Mesenchymal stem cell (in vitro differentiated cells and primary cell): ENCODE measurements at regions not wholly inside any gene's neighbourhood (a gene's known extent, or its start where the extent isn't known, plus 50 kb on each side); places are given as distances from the start of the nearest gene placed in this dataset.

Experiments
- DNase-seq: peaks from one replicate; pipeline ENCODE4 v3.0.0-alpha.2; 2013
- H2AFZ ChIP-seq: one replicate; pipeline ENCODE4 v1.6.1; 2013; ENCODE audit warnings: low read depth, mild to moderate bottlenecking, control low read depth, inconsistent platforms, low read length, moderate library complexity
- H2AK5ac ChIP-seq: 2 replicates; pipeline ENCODE4 v1.6.1; 2013; ENCODE audit warnings: low read length, moderate library complexity, mild to moderate bottlenecking, inconsistent platforms; ENCODE audit not compliant: severe bottlenecking
- H2BK120ac ChIP-seq: one replicate; pipeline ENCODE4 v1.6.1; 2013; ENCODE audit warnings: low read depth, mild to moderate bottlenecking, inconsistent platforms, low read length, moderate library complexity
- H2BK12ac ChIP-seq, 2 experiments: one replicate each; pipeline ENCODE4 v1.6.1; 2013; ENCODE audit warnings: inconsistent platforms in 2 of 2, low read length in 2 of 2, mild to moderate bottlenecking in 2 of 2, moderate library complexity in 2 of 2, control low read depth in 1 of 2
- H2BK15ac ChIP-seq: one replicate; pipeline ENCODE4 v1.6.1; 2013; ENCODE audit warnings: mild to moderate bottlenecking, low read depth, inconsistent platforms; ENCODE audit not compliant: poor library complexity, severe bottlenecking
- H2BK5ac ChIP-seq: 2 replicates; pipeline ENCODE4 v1.6.1; 2013; ENCODE audit warnings: low read depth, mild to moderate bottlenecking, low read length, control low read depth, inconsistent platforms; ENCODE audit not compliant: poor library complexity, severe bottlenecking
- H3K14ac ChIP-seq, 2 experiments: one replicate each; pipeline ENCODE4 v1.6.1; 2013; ENCODE audit warnings: inconsistent platforms in 2 of 2, low read length in 2 of 2, control low read depth in 1 of 2, mild to moderate bottlenecking in 1 of 2, moderate library complexity in 1 of 2
- H3K18ac ChIP-seq, 2 experiments: one replicate each; pipeline ENCODE4 v1.6.1; 2013; ENCODE audit warnings: inconsistent platforms in 2 of 2, low read length in 2 of 2, control low read depth in 1 of 2, low read depth in 1 of 2, mild to moderate bottlenecking in 1 of 2
- H3K23ac ChIP-seq, 2 experiments: one replicate each; pipeline ENCODE4 v1.6.1; 2013; ENCODE audit warnings: inconsistent platforms in 2 of 2, low read length in 2 of 2, mild to moderate bottlenecking in 2 of 2, moderate library complexity in 2 of 2, control low read depth in 1 of 2
- H3K27ac ChIP-seq: 2 replicates; pipeline ENCODE4 v1.5.1; 2013; ENCODE audit warnings: mild to moderate bottlenecking, moderate library complexity, low read length, control low read depth, inconsistent platforms; ENCODE audit not compliant: poor library complexity, severe bottlenecking
- H3K27me3 ChIP-seq, 2 experiments: 2 replicates each; pipeline versions ENCODE4 v1.6.1 to v1.7.0; 2013; ENCODE audit warnings: low read length in 2 of 2, mild to moderate bottlenecking in 2 of 2, moderate library complexity in 2 of 2, control low read depth in 1 of 2, inconsistent platforms in 1 of 2; ENCODE audit not compliant: control insufficient read depth in 1 of 2, insufficient read depth in 1 of 2
- H3K36me3 ChIP-seq, 2 experiments: 2 replicates each; pipeline versions ENCODE4 v1.6.1 to v1.7.0; 2013; ENCODE audit warnings: low read length in 2 of 2, control low read depth in 1 of 2, inconsistent platforms in 1 of 2, low read depth in 1 of 2, mild to moderate bottlenecking in 1 of 2; ENCODE audit not compliant: insufficient read depth in 2 of 2, control insufficient read depth in 1 of 2
- H3K4ac ChIP-seq, 2 experiments: one replicate each; pipeline ENCODE4 v1.6.1; 2013; ENCODE audit warnings: inconsistent platforms in 2 of 2, low read length in 2 of 2, mild to moderate bottlenecking in 2 of 2, moderate library complexity in 2 of 2, control low read depth in 1 of 2, low read depth in 1 of 2
- H3K4me1 ChIP-seq: 2 replicates; pipeline ENCODE4 v1.6.1; 2013; ENCODE audit warnings: low read depth, low read length, control low read depth; ENCODE audit not compliant: control insufficient read depth, insufficient read depth
- H3K4me2 ChIP-seq: 2 replicates; pipeline ENCODE4 v1.6.1; 2013; ENCODE audit warnings: low read length, mild to moderate bottlenecking, inconsistent platforms; ENCODE audit not compliant: poor library complexity, severe bottlenecking
- H3K4me3 ChIP-seq, 2 experiments: 2 replicates each; pipeline versions ENCODE4 v1.5.1 to v1.7.0; 2013; ENCODE audit warnings: low read length in 2 of 2, mild to moderate bottlenecking in 2 of 2, control low read depth in 1 of 2, low read depth in 1 of 2; ENCODE audit not compliant: insufficient read depth in 1 of 2
- H3K79me1 ChIP-seq: replicated peaks from 2 replicates; pipeline ENCODE4 v1.6.1; 2013; ENCODE audit warnings: mild to moderate bottlenecking, control low read depth, low read length, inconsistent platforms; ENCODE audit not compliant: poor library complexity, severe bottlenecking
- H3K9ac ChIP-seq: 2 replicates; pipeline ENCODE4 v1.7.0; 2013; ENCODE audit warnings: mild to moderate bottlenecking, low read length, moderate library complexity
- H3K9me3 ChIP-seq: 2 replicates; pipeline ENCODE4 v1.7.0; 2013; ENCODE audit warnings: mild to moderate bottlenecking, low read length; ENCODE audit not compliant: control insufficient read depth
- H4K8ac ChIP-seq: one replicate; pipeline ENCODE4 v1.6.1; 2013; ENCODE audit warnings: inconsistent platforms, mild to moderate bottlenecking, low read length, moderate library complexity
- H4K91ac ChIP-seq: one replicate; pipeline ENCODE4 v1.6.1; 2013; ENCODE audit warnings: mild to moderate bottlenecking, low read length, inconsistent platforms
- WGBS: methylation state at CpG from one replicate; pipeline ENCODE4 v1.1.7; 2013; ENCODE audit warnings: mixed read lengths; 5-methylcytosine and 5-hydroxymethylcytosine counted together

DNA sequence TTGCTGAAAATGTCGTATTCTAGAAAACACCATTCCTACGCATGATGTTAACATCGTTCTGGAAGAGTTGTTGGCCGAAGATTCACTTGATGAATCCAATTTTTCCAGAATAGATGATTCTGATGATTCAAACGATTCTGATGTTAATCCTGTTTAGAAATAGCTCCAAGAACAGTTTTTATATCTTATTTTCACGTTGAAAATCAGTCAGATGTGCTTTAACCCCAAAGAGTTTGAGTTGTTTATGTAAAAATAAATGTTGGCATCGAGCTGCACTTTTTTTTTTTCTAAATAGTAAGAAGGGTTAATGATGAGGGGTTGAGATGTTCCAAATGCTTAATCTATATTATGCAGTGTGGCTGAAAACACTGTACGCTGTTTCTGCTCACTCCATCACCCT is 99.9 kb upstream of the LINC00305 start:
- no peaks in the 10 kb centered on the region for H3K79me1 ChIP-seq
- H3K4me1 ChIP-seq: no peaks in the 10 kb centered on the region
- no peak overlapping the region for H4K8ac ChIP-seq
- H3K36me3 ChIP-seq: no peaks in the 10 kb centered on the region
- no peak overlapping the region for H3K18ac ChIP-seq
- no peak for DNase-seq
- H3K9ac ChIP-seq: no peak overlapping the region
- no peak overlapping the region for H3K14ac ChIP-seq
- no peak overlapping the region for H2AFZ ChIP-seq
- H3K27ac ChIP-seq: no peak overlapping the region
- H2BK15ac ChIP-seq: no peak overlapping the region
- WGBS: 56% methylated on average over 3 of the region's 8 CpGs
- no peak overlapping the region for H3K4me2 ChIP-seq
- no peaks in the 10 kb centered on the region for H3K9me3 ChIP-seq
- no peak overlapping the region for H2AK5ac ChIP-seq
- no peak overlapping the region for H2BK120ac ChIP-seq
- H3K23ac ChIP-seq: no peak overlapping the region
- no peak overlapping the region for H3K4ac ChIP-seq
- H2BK5ac ChIP-seq: no peak overlapping the region
- no peak overlapping the region for H2BK12ac ChIP-seq
- no peaks in the 10 kb centered on the region for H3K27me3 ChIP-seq
- no peak overlapping the region for H3K4me3 ChIP-seq
- no peak overlapping the region for H4K91ac ChIP-seq

DNA sequence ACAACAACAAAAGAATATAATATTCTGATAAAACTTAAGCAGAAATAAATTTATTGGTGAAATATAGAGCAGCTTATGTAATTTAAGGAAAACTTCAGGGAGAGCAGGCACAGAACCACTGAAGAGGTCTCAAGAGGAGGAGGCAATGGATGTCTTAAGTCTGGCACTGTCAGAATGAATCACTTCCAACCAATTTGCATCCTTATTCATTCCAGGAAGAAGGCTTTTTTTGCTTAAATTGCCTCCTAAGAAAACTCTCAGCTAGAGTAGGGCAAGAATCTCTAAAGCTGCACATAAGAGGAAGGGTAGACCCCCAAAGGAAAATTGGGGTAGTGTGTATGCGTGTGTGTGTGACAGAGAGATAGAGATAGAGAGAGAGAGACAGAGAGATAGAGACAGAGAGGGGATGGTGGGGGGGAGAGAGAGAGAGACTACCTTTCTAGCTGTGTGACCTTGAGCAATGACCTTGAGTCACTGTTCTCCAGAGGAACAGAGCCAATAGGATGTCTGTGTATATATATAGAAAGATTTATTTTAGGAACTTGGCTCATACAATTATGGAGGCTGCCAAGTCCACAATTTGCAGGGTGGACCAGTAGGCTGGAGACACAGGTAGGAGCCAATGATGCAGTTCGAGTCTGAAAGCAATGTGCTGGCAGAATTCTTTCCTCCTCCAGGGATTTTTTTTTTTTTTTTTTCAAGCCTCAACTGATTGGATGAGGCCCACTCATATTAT is 96.4 kb upstream of the LINC00305 start:
- no peak overlapping the region for H2AFZ ChIP-seq
- H3K36me3 ChIP-seq: no peaks in the 10 kb centered on the region
- H3K9me3 ChIP-seq: no peaks in the 10 kb centered on the region
- H2BK15ac ChIP-seq: no peak overlapping the region
- no peak overlapping the region for H2AK5ac ChIP-seq
- H4K8ac ChIP-seq: no peak overlapping the region
- DNase-seq: no peak
- H3K27ac ChIP-seq: no peak overlapping the region
- no peaks in the 10 kb centered on the region for H3K27me3 ChIP-seq
- H3K4ac ChIP-seq: no peak overlapping the region
- H3K4me2 ChIP-seq: no peak overlapping the region
- no peak overlapping the region for H3K23ac ChIP-seq
- H2BK12ac ChIP-seq: no peak overlapping the region
- WGBS: 77% methylated on average over 2 of the region's 2 CpGs
- H3K4me3 ChIP-seq: no peak overlapping the region
- no peak overlapping the region for H4K91ac ChIP-seq
- no peak overlapping the region for H2BK120ac ChIP-seq
- H3K9ac ChIP-seq: no peak overlapping the region
- H3K4me1 ChIP-seq: no peaks in the 10 kb centered on the region
- no peaks in the 10 kb centered on the region for H3K79me1 ChIP-seq
- H2BK5ac ChIP-seq: no peak overlapping the region
- H3K18ac ChIP-seq: no peak overlapping the region
- H3K14ac ChIP-seq: no peak overlapping the region

DNA sequence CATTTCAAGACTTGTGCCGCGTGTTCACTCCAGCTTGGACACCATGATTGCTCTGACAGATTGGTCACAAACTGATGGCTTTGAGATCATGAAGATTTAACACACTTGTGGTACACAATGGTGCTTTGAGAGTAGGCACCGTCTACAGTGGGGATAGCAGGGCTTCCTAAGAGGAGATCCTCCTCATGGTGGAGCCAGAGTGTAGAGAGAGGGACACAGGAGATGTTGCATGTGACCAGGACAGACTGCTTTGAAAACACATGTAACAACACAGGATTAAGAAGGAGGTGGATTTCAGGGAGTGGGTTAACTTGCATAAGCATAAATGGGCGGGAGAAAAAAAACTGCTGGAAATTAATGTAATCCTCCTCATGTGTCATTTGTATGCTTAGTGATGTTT is 95.7 kb upstream of the LINC00305 start:
- no peak overlapping the region for H3K27ac ChIP-seq

DNA sequence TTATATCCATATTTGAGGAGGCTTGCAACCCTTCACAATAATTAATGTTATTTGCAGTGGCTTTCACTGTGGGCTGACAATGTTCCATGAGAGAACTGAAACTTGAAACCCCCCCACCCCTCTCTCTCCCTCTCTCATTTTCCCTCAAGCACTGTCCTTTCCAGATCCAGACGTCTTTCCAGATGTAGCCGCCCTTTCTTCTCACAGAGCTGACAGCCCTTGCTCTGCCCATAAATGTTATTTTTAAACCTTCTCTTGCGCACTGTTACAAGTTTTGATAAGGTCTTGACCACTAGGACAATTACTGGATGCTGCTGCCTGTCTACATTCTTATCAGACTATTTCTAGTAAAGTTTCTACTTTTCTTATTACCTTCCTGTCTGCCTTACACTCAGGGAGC is 91.4 kb upstream of the LINC00305 start:
- no peak overlapping the region for H2AK5ac ChIP-seq
- no peak overlapping the region for H3K27ac ChIP-seq
- no peak overlapping the region for H3K4me3 ChIP-seq
- no peak overlapping the region for H3K4me2 ChIP-seq
- H2AFZ ChIP-seq: no peak overlapping the region
- no peak overlapping the region for H3K14ac ChIP-seq
- H3K4me1 ChIP-seq: no peaks in the 10 kb centered on the region
- DNase-seq: no peak
- H2BK12ac ChIP-seq: no peak overlapping the region
- no peak overlapping the region for H3K18ac ChIP-seq
- WGBS: 20% methylated on average over 3 of the region's 3 CpGs
- no peak overlapping the region for H2BK5ac ChIP-seq
- no peak overlapping the region for H3K9ac ChIP-seq
- H4K91ac ChIP-seq: no peak overlapping the region
- no peaks in the 10 kb centered on the region for H3K36me3 ChIP-seq
- H3K79me1 ChIP-seq: no peaks in the 10 kb centered on the region
- H4K8ac ChIP-seq: no peak overlapping the region
- no peak overlapping the region for H2BK120ac ChIP-seq
- H2BK15ac ChIP-seq: no peak overlapping the region
- no peaks in the 10 kb centered on the region for H3K27me3 ChIP-seq
- no peak overlapping the region for H3K4ac ChIP-seq
- no peaks in the 10 kb centered on the region for H3K9me3 ChIP-seq
- no peak overlapping the region for H3K23ac ChIP-seq

More for the DNA sequence above, 95.7 kb upstream of the LINC00305 start:
- 75% methylated on average over 4 of the region's 4 CpGs for WGBS
- Histone ChIP-seq H3K4ac (no peak overlapping the region), H3K9me3 (no peaks in the 10 kb centered on the region), H3K4me3 (no peak overlapping the region), H2BK5ac (no peak overlapping the region), H3K9ac (no peak overlapping the region), H3K27me3 (no peaks in the 10 kb centered on the region), H4K91ac (no peak overlapping the region), H3K36me3 (no peaks in the 10 kb centered on the region), H3K4me1 (no peaks in the 10 kb centered on the region), H2AFZ (no peak overlapping the region), H3K4me2 (no peak overlapping the region), H3K79me1 (no peaks in the 10 kb centered on the region), H2BK15ac (no peak overlapping the region), H3K14ac (no peak overlapping the region), H2AK5ac (no peak overlapping the region), H2BK120ac (no peak overlapping the region), H2BK12ac (no peak overlapping the region), H3K23ac (no peak overlapping the region), H4K8ac (no peak overlapping the region), H3K18ac (no peak overlapping the region)
- DNase-seq: no peak
